GM23248 (cell line): ENCODE measurements at regions not wholly inside any gene's neighbourhood (a gene's known extent, or its start where the extent isn't known, plus 50 kb on each side); places are given as distances from the start of the nearest gene placed in this dataset.
A peak's percentile ranks its signal among the peaks of the same experiment; 100 is the strongest.

Experiments
- DNase-seq: peaks from one replicate; pipeline ENCODE4 v3.0.0-alpha.2; 2015
- H2AFZ ChIP-seq: fragments of 200-600 bp; sonication (generic); 2 replicates; pipeline ENCODE4 v1.6.1; 2016; ENCODE audit warnings: antibody characterized with exemption
- H3F3A ChIP-seq: fragments of 200-600 bp; sonication (generic); 2 replicates; pipeline ENCODE4 v1.6.1; 2016; ENCODE audit warnings: mild to moderate bottlenecking, antibody characterized with exemption, mixed run types; ENCODE audit not compliant: insufficient read depth
- H3K27ac ChIP-seq: fragments of 200-600 bp; sonication (generic); 2 replicates; pipeline ENCODE4 v1.5.1; 2016; ENCODE audit warnings: mild to moderate bottlenecking
- H3K27me3 ChIP-seq: fragments of 200-600 bp; sonication (generic); replicated peaks from 2 replicates; pipeline ENCODE4 v1.6.1; 2016; ENCODE audit warnings: mild to moderate bottlenecking; ENCODE audit not compliant: insufficient read depth
- H3K36me3 ChIP-seq: fragments of 200-600 bp; sonication (generic); 2 replicates; pipeline ENCODE4 v1.6.1; 2016; ENCODE audit warnings: low read depth, mild to moderate bottlenecking
- H3K4me1 ChIP-seq: fragments of 200-600 bp; sonication (generic); 2 replicates; pipeline ENCODE4 v1.6.1; 2016; ENCODE audit warnings: mild to moderate bottlenecking; ENCODE audit not compliant: insufficient read depth
- H3K4me2 ChIP-seq: fragments of 200-600 bp; sonication (generic); one replicate; pipeline ENCODE4 v1.6.1; 2016; ENCODE audit warnings: mild to moderate bottlenecking; ENCODE audit not compliant: unreplicated experiment
- H3K4me3 ChIP-seq: fragments of 200-600 bp; sonication (generic); 2 replicates; pipeline ENCODE4 v1.5.1; 2016; ENCODE audit warnings: mild to moderate bottlenecking
- H3K79me2 ChIP-seq: fragments of 200-600 bp; sonication (generic); 2 replicates; pipeline ENCODE4 v1.6.1; 2016; ENCODE audit warnings: mild to moderate bottlenecking; ENCODE audit not compliant: insufficient read depth
- H3K9ac ChIP-seq: fragments of 200-600 bp; sonication (generic); 2 replicates; pipeline ENCODE4 v1.6.1; 2016; ENCODE audit warnings: mild to moderate bottlenecking
- H3K9me2 ChIP-seq: fragments of 200-600 bp; sonication (generic); 2 replicates; pipeline ENCODE4 v1.6.1; 2016; ENCODE audit warnings: mixed run types, mild to moderate bottlenecking, moderate library complexity; ENCODE audit not compliant: insufficient read depth
- H3K9me3 ChIP-seq: fragments of 200-600 bp; sonication (generic); one replicate; pipeline ENCODE4 v1.6.1; 2017; ENCODE audit warnings: low read depth
- H4K20me1 ChIP-seq: fragments of 200-600 bp; sonication (generic); 2 replicates; pipeline ENCODE4 v1.6.0; 2016; ENCODE audit not compliant: insufficient read depth
- EZH2 ChIP-seq: fragments of 200-600 bp; sonication (generic); IDR thresholded peaks from 2 replicates; pipeline ENCODE4 v1.6.1; 2018; ENCODE audit warnings: antibody characterized with exemption, mild to moderate bottlenecking; ENCODE audit not compliant: insufficient read depth, poor library complexity, severe bottlenecking
- EZH2phosphoT487 ChIP-seq: fragments of 200-600 bp; sonication (generic); IDR thresholded peaks from 2 replicates; pipeline ENCODE4 v1.6.1; 2018; ENCODE audit warnings: antibody characterized with exemption, moderate library complexity, mild to moderate bottlenecking, low read depth; ENCODE audit not compliant: insufficient read depth
- WGBS, 2 experiments: methylation state at CpG; one replicate each; pipeline ENCODE4 v1.1.6; 2015 to 2017; ENCODE audit warnings: low lambda C conversion rate in 2 of 2, low coverage in 1 of 2; ENCODE audit errors: missing lambda C conversion rate in 2 of 2; 5-methylcytosine and 5-hydroxymethylcytosine counted together
- in situ Hi-C: fragments of 300-500 bp; cut with MboI; formaldehyde crosslinking; loops from 2 replicates; pipeline ENCODE4 v1.15.0; 2020

DNA sequence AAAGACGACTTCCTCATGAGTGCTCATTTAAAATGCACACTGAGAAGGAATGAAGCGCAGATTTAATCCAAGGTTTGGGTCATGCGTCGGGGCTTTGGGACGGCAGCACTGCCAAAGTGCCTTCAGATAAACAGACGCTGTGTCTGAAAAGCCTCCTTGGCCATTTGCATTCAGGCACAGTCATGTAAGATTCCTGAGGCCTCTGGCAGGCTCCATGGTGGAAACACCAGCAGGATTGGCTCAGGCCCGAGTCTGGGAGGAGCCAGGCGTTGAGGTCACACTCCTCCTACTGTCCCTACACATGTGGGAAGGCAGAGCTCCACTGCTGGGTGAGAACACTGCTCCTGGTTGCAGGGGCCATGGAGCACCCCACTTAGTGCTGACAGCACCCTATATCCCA lies 113.3 kb upstream of the KL start:
- H3K27ac ChIP-seq, result peak overlapping the region; percentile 40
- peaks cover 35% of the 10 kb centered on the region for H3K4me1 ChIP-seq
- no peaks in the 10 kb centered on the region for H3K9me2 ChIP-seq
- H3K79me2 ChIP-seq, result no peaks in the 10 kb centered on the region
- DNase-seq, result peak; percentile 83
- H4K20me1 ChIP-seq, result no peaks in the 10 kb centered on the region
- no peaks in the 10 kb centered on the region for H3K27me3 ChIP-seq
- no peak for TF ChIP-seq EZH2phosphoT487
- no peak for TF ChIP-seq EZH2
- in situ Hi-C loops, result no loop called here
- no peaks in the 10 kb centered on the region for H3K9me3 ChIP-seq
- peak overlapping the region; percentile 44 for H3K4me2 ChIP-seq
- 8 to 10% methylated on average over 8 of the region's 8 CpGs for WGBS, 2 experiments
- peaks cover 48% of the 10 kb centered on the region for H3F3A ChIP-seq
- 0 out of 2 replicates have a peak overlapping the region, but pooled peaks have one; percentile 14 for H3K9ac ChIP-seq
- peak overlapping the region; percentile 19; the same call in 1 of the 2 replicates for H3K4me3 ChIP-seq
- H3K36me3 ChIP-seq, result no peaks in the 10 kb centered on the region
- peak overlapping the region; percentile 37 for H2AFZ ChIP-seq

DNA sequence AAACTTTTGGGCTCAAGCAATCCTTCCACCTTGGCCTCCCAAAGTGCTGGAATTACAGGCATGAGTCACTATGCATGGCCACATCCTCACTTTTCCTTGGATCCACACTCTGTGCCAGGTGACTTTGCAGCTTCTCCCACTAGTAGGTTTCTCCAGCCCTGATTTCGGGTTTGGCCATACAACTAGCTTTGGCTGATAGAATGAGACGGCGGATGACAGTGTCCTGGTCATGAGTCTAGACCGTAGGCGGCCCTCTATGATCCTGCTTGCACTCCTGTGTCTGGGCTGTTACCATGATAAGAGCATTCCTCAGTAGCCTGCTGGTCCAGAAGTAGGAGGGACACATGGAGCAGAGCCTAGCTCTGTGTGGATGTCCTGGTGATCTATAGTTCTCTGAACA lies 112.5 kb upstream of the KL start:
- H3K27me3 ChIP-seq, result no peaks in the 10 kb centered on the region
- H3K27ac ChIP-seq, result no peak overlapping the region
- H3K4me2 ChIP-seq, result no peak overlapping the region
- H3K4me3 ChIP-seq, result no peak overlapping the region
- no peak overlapping the region for H3K9ac ChIP-seq
- H3F3A ChIP-seq, result peaks cover 48% of the 10 kb centered on the region
- in situ Hi-C loops, result no loop called here
- peak; percentile 24 for DNase-seq
- no peak overlapping the region for H2AFZ ChIP-seq
- WGBS, 2 experiments, result 97% methylated on average over 5 of the region's 5 CpGs
- no peaks in the 10 kb centered on the region for H3K9me2 ChIP-seq
- H3K4me1 ChIP-seq, result peaks cover 35% of the 10 kb centered on the region
- H3K36me3 ChIP-seq, result no peaks in the 10 kb centered on the region
- TF ChIP-seq EZH2phosphoT487 (no peak), EZH2 (no peak)
- H3K9me3 ChIP-seq, result no peaks in the 10 kb centered on the region
- no peaks in the 10 kb centered on the region for H4K20me1 ChIP-seq
- no peaks in the 10 kb centered on the region for H3K79me2 ChIP-seq

DNA sequence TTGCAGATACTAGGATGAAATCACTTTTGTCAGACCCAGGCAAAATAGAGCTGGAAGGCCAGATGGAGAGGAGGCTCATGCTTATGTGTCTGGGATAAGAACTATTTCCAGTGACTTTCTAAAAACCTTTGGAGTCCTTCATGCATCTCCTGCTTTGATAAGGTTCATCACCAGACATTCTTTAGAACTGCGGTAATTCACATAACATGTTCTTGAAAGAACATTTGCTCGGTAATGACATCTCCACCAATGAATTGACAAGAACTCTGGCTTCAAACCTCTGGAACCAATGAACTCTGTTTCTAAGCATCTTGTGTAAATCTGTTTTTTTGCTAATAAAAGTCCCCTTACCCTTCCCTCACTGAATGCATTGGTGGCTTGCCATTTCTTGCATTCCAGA lies 112.0 kb upstream of the KL start:
- DNase-seq, result no peak
- Histone ChIP-seq H3K27me3 (no peaks in the 10 kb centered on the region), H3K4me2 (peak overlapping the region; percentile 50), H3K27ac (no peak overlapping the region), H3K9ac (no peak overlapping the region), H3K36me3 (no peaks in the 10 kb centered on the region), H3K9me3 (no peaks in the 10 kb centered on the region), H3K9me2 (no peaks in the 10 kb centered on the region), H3K4me1 (peaks cover 35% of the 10 kb centered on the region), H3K79me2 (no peaks in the 10 kb centered on the region), H3K4me3 (no peak overlapping the region), H3F3A (peaks cover 48% of the 10 kb centered on the region), H2AFZ (no peak overlapping the region), H4K20me1 (no peaks in the 10 kb centered on the region)
- in situ Hi-C loops, result no loop called here
- TF ChIP-seq EZH2phosphoT487 (no peak), EZH2 (no peak)
- WGBS, 2 experiments, result 92 to 97% methylated on average over 2 of the region's 2 CpGs

DNA sequence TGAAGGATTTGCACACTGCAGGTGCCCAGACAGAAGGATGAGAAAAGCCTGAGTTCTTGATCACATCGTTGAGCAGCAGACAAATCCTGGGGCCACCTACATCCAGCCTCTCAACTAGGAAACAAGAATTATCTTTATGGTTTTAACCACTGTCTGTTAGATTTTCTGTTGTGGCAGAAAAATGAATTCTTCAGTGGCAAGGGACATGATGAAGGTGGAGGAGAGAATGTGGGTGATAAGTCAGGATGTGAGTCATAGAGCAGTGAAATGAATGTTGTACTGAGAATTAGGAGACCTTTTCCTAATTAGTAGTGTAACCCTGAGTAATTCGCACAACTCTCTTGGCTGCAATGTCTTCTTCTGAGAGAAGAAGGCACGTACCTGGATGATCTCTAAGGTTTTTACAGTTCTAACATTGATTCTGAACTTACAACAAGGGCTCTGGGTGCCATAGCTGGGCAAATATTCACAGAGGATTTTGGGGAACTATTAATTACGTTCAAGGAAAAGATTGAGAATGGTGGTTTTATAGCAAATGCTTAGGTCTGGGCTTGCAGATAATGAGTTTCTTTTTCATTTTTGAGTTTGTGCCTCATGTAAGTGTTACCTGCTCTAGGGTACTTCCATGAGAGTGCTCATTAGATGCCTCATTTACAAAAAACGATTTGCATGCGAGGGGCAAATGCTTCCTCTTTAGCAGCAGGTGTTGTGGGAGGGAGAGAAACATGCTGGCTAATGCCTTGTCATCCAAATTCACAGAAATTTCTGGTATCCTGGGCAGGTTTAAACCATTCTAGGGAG lies 111.0 kb upstream of the KL start:
- no peak overlapping the region for H3K4me3 ChIP-seq
- DNase-seq, result peak; percentile 67
- no peaks in the 10 kb centered on the region for H4K20me1 ChIP-seq
- no peaks in the 10 kb centered on the region for H3K36me3 ChIP-seq
- H2AFZ ChIP-seq, result no peak overlapping the region
- H3K4me2 ChIP-seq, result peak overlapping the region; percentile 50
- no peaks in the 10 kb centered on the region for H3K27me3 ChIP-seq
- H3K9me2 ChIP-seq, result no peaks in the 10 kb centered on the region
- H3F3A ChIP-seq, result peaks cover 48% of the 10 kb centered on the region
- no peak overlapping the region for H3K9ac ChIP-seq
- peaks cover 36% of the 10 kb centered on the region for H3K4me1 ChIP-seq
- H3K9me3 ChIP-seq, result no peaks in the 10 kb centered on the region
- 44 to 46% methylated on average over 6 of the region's 6 CpGs for WGBS, 2 experiments
- H3K27ac ChIP-seq, result no peak overlapping the region
- H3K79me2 ChIP-seq, result no peaks in the 10 kb centered on the region
- TF ChIP-seq EZH2phosphoT487 (0 out of 2 replicates have a peak, but pooled peaks have one; percentile 50), EZH2 (no peak)
- in situ Hi-C loops, result no loop called here
